Activated CD8-positive, alpha-beta memory T cell treated with anti-CD3 and anti-CD28 coated beads for 48 hours (primary cell): ENCODE measurements at regions not wholly inside any gene's neighbourhood (a gene's known extent, or its start where the extent isn't known, plus 50 kb on each side); places are given as distances from the start of the nearest gene placed in this dataset.
"Not testable (repeated sequence)": the region's sequence is repeated elsewhere in the genome, so short reads cannot be mapped to it uniquely, and the experiment has no call there.

Experiments used
- DNase-seq, 3 experiments: peaks; one replicate each; pipeline ENCODE4 v3.0.0-alpha.2; 2020; ENCODE audit warnings: low read depth in 2 of 3, low spot score in 2 of 3

DNA sequence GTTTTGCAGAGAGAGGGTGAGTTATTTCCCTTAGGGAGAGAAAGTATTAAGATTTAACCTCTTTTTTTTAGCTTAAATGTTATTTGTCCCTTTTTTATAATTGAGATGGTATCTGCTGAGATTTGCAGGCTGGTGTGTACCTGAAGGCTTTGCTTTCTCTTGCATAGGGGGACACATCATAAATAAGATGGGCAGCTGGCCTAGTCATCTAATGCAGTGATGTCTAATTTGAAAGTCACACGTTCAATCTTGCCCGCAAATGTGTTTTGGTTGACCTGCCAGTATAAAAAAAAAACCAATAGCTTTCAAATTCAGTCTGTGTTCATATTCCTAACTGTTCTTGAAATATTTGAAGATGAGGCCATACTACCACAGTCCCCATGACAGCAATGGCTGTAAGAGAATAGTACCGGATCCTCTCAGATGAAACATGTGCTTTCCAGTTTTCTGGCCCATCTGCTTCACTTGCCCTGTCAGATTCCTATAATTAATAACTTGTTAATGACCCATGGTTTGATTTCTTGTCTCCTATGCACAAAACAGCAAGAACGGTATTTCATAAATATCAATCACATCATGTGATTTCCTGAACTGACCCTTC, 914.2 kb downstream of the IPMK start:
- no peak for DNase-seq

- no peak for DNase-seq
Measured at GRCh38 chr10:57351076-57351475, 916.6 kb downstream of the IPMK start.

DNA sequence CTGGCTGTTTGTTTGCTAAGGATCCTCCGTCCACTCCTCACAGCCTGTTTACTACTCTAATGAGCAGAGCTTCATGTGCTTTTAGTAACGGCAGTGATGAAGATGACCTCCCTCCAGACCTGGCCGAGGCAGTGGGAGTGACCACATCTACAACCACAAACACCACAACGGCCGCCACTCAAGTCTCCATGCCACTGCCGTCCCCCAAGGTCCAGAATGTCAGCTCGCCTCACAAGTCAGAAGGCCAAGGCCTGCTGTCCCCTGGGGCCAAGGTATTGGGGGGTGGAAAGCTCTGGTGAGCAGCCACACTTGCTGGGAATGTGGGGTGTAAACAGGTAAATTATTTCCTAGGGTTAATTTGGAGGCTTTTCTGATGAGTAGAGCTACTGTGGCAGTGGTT, 926.4 kb downstream of the IPMK start:
- DNase-seq: no peak

DNA sequence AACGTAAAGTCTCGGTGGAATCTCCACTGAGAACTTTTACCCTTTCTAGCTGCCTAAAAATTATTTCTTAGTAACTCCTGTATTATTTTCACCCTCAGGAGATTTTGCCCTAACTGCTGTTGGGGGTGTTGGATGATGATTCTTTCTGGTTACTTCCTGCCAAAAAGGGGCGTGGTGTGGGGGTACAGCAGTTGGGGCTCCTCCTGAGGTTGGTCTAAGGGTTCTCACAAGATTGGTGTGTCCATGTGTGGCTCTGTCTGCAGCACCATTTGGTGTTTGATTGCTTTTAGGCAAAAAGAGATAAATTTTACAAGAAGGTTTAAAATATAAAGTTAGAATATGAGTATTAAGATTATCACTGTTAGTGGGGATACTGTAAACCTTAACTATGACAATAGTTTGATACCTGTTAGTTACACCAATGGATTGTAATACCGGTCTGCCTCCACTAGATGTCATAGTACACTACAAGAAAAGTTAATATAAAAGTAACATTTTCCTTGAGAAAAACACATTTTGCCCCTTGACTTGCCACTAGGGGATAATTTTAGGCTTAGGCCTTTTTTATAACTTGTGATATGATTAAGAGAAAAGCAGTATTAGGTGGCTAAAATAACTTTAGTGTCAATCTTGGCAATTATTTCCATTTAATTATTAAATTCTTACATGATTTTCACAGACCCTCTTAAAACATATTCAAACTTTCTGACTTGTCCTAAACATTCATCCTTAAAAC, 928.7 kb downstream of the IPMK start:
- no peak for DNase-seq

GRCh38 chr10:57336865-57337264, 930.8 kb downstream of the IPMK start:
- DNase-seq: no peak

DNA sequence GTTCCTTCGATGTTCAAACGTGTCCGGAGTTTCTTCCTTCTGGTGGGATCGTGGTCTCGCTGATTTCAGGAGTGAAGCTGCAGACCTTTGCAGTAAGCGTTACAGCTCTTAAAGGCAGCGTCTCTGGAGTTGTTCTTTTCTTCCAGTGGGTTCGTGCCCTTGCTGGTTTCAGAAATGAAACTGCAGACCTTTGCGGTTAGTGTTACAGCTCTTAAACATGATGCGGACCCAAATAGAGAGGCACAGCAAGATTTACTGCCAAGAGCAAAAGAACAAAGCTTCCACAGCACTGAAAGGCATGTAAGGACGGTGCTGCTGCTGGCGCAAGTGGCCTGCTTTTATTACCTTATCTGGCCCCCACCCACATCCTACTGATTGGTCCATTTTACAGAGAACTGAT, 931.4 kb downstream of the IPMK start:
- no peak for DNase-seq

DNA sequence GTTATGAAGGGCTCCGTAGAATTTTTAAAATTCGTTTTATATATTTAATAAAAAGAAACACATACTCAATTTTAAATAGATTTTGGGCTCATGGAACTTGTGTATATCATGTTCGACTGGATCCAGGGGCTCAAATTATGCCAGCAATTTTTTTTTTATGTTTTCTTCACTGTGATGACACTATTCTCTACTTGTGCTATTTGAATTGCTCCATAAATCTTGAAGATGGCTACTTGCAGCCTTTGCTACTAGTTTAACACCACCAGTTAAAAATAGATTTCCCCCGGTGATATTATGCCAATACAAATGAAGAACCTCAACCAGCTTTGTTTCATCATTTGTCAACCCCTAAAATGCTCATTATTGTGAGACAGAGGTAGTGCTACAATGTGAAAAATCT, 933.2 kb downstream of the IPMK start:
- DNase-seq: no peak

DNA sequence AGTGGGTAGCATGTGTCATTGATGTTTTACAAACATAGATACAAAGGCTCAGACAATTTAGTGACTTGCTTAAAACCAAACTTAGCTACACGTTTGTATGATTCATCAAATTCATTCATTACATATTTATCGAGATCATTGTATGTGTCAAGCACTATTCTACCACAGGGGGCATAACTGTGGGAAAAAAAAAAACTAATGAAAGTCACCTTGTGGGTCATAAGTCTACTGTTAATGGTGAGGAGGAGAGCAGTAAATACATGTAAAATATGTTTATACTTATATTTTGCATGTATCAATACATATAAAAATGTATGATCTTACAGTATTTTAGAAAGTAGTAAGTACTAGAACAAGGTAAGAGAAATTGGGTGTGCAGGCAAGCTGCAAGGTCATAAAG, 933.8 kb downstream of the IPMK start:
- no peak for DNase-seq

GRCh38 chr10:57321400-57321854, 946.3 kb downstream of the IPMK start:
- DNase-seq: not testable (repeated sequence)

DNA sequence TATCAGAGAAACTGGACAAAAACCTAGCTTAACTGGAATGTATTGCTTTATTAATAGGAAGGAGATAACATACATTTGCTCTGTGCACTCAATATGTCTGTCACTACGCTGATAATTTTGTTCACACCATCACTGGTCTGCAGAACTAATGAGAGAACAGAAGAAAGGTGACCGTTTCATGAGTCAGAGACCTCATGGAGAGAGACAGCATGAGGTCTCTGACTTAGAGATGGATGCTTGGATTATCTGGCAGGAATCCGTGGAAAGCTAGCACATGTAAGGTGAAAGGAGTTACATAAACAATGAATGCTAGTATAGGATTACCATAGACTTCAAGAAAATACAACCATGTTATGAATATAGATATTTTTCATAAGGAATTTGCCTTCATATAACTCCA, 947.3 kb downstream of the IPMK start:
- DNase-seq: no peak

DNA sequence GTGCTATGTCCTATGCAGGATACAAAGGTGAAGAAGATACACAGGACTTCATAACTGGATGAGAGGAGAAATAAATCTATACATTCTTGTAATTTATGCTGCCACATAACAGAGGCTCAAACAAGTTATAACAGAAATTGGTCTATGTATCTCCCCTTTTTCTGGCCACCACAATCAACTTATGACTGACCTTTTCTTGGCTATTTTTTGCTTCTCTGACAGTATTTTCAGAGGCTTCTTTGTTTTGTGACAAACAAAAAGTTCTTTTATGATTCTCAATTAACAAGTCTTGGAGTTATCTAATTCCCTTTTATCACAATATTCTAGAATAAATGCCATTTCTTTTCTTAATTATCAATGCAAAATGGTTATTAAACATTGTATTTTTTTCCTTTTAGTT, 953.0 kb upstream of the ZWINT start:
- no peak for DNase-seq

DNA sequence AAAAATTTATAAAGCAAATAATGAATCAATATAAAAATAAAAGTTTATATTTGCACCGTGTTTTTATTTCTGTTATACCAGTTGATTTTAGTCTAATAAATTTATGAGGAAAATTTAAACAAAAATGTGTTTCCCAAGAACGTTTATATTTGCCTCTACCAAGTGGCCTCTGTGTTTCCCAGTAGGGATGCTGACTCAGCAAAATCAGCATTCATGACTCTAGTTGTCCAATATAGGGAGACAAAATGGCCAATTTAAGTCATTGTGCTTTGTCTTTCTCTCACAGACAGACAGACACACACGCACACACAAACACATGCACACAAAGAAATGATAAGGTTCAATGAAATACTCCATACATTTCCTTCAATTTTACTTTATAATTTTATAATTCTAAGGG, 942.5 kb upstream of the ZWINT start:
- DNase-seq: no peak

DNA sequence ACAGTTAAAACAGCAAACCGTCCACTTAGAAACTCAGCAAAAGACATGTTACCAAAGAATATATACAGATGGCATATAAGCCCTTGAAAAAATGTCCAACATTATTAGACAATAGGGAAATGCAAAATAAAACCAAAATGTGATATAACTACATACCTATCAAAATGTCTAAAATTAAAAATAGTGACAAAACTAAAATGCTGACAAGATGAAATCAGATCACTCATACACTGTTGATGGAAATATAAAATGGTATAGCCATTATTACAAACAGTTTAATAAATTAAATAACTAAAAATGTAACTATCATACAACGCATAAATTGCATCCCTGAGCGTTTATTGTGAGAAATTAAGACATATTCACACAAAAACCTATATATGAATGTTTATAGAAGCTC, 939.7 kb upstream of the ZWINT start:
- no peak for DNase-seq

GRCh38 chr10:57294698-57295097, 933.6 kb upstream of the ZWINT start:
- DNase-seq: no peak

DNA sequence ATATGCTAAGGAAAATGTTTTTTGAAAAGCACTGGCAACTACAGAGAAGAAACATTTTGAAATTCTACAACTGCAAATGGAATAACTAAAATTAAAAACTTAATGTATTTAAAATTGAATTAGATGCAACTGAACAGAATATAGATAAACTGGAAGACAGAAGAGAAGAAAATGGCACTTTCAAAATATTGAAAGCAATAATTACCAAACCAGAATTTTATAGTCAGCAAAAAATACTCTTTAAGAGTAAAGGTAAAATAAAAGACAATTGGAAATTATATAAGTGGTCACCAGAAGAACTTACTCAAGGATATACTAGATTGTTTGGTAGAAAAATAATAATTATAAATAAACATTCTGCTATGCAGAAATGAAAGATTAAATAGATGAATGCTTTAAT, 927.7 kb upstream of the ZWINT start:
- no peak for DNase-seq

DNA sequence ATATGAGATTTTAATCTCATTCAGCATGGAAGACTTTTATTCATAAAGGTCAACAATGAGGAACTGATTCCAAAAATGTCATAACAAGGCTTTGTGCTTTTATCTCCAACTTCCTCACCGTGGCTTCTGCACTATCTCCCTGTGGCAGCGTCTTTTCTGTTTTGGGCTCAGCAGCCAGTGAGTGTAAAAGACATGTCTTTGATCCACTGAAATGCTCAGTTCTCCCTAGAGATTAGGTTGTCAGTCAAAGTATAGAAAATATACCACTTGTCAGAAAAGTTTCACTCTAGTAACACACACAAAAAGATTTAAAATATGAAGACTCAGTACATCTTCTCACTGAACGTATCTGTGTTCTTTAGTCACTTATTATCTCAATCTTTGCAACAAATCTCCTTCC, 901.8 kb upstream of the ZWINT start:
- no peak for DNase-seq

- DNase-seq: no peak
Measured at GRCh38 chr10:57260175-57260574, 899.1 kb upstream of the ZWINT start.

GRCh38 chr10:57249615-57250281, 888.7 kb upstream of the ZWINT start:
- no peak for DNase-seq

GRCh38 chr10:57247271-57247670, 886.2 kb upstream of the ZWINT start:
- no peak for DNase-seq

DNA sequence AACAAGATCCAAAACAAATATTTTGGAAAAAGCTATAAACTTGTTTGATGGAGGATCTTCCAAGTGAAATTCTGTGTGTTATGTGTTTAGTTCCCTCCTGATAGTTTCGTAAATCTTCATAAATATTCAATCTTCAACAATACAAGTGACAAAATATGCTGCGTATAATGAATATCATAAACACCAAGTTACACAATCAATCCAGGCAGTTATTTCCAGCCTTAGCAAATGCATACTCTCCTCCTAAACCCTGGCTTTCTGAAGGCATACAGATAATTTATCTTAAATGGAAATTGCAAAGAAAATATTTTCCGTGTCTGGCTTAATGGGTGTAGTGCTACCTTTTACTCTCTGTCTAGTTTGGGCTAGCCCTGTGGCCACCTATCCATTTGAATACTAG, 864.9 kb upstream of the ZWINT start:
- DNase-seq: no peak

- no peak for DNase-seq
Measured at GRCh38 chr10:57224811-57225210, 863.8 kb upstream of the ZWINT start.

DNA sequence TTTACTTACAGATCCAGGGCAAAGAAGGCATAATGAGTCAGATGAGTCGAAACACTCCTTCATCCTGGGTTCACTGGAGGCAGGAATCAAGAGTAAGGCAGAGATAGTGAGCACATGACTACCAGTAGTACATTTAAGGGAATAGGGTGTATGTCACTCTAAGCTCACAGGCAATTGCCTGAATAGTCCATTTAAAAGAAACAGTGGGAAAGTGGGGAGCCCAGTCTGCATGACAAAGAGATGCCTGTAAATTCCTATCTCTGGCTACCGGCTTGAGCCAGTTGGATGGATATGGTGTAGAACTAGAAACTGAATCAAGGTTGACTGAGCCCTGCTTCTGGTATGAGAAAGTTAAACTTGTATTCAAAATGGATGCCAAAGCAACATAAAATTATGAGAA, 861.5 kb upstream of the ZWINT start:
- no peak for DNase-seq

- no peak for DNase-seq
Measured at GRCh38 chr10:57222129-57222528, 861.1 kb upstream of the ZWINT start.
